ENCODE measurements at regions not wholly inside any gene's neighbourhood (a gene's known extent, or its start where the extent isn't known, plus 50 kb on each side); places are given as distances from the start of the nearest gene placed in this dataset.
A peak's percentile ranks its signal among the peaks of the same experiment; 100 is the strongest.

- no peak for DNase-seq (ENCODE audit: low read depth in 4 of 4, low spot score in 3 of 4)
Measured at GRCh38 chr3:73284472-73284871, 223.0 kb downstream of the EBLN2 start.

GRCh38 chr3:73291541-73291940 lies 230.1 kb downstream of the EBLN2 start:
- no peak for DNase-seq (ENCODE audit: low read depth in 4 of 4, low spot score in 3 of 4)

- peak in 1 of 4 donors; percentile 16 for DNase-seq (ENCODE audit: low read depth in 4 of 4, low spot score in 3 of 4)
Measured at GRCh38 chr3:73292220-73292619, 230.8 kb downstream of the EBLN2 start.

- DNase-seq (ENCODE audit: low read depth in 4 of 4, low spot score in 3 of 4) = no peak
Measured at GRCh38 chr3:73294537-73294936, 233.1 kb downstream of the EBLN2 start.

- DNase-seq (ENCODE audit: low read depth in 4 of 4, low spot score in 3 of 4) = no peak
Measured at GRCh38 chr3:73295876-73296635, 234.6 kb downstream of the EBLN2 start.

- no peak for DNase-seq (ENCODE audit: low read depth in 4 of 4, low spot score in 3 of 4)
Measured at GRCh38 chr3:73296859-73297258, 235.4 kb downstream of the EBLN2 start.

GRCh38 chr3:73298243-73299183 lies 237.1 kb downstream of the EBLN2 start:
- peak in 2 of 4 donors; percentile 14 to 20 for DNase-seq (ENCODE audit: low read depth in 4 of 4, low spot score in 3 of 4)

- DNase-seq (ENCODE audit: low read depth in 4 of 4, low spot score in 3 of 4) = no peak
Measured at GRCh38 chr3:73299184-73299691, 237.8 kb downstream of the EBLN2 start.

- no peak for DNase-seq (ENCODE audit: low read depth in 4 of 4, low spot score in 3 of 4)
Measured at GRCh38 chr3:73314151-73314951, 252.9 kb downstream of the EBLN2 start.

GRCh38 chr3:73315706-73316105 lies 254.2 kb downstream of the EBLN2 start:
- DNase-seq (ENCODE audit: low read depth in 4 of 4, low spot score in 3 of 4) = no peak

GRCh38 chr3:73319179-73319769 lies 257.8 kb downstream of the EBLN2 start:
- no peak for DNase-seq (ENCODE audit: low read depth in 4 of 4, low spot score in 3 of 4)

- DNase-seq (ENCODE audit: low read depth in 4 of 4, low spot score in 3 of 4) = no peak
Measured at GRCh38 chr3:73321286-73321999, 260.0 kb downstream of the EBLN2 start.

- peak in 3 of 4 donors; percentile 11 to 49 (median 29) for DNase-seq (ENCODE audit: low read depth in 4 of 4, low spot score in 3 of 4)
Measured at GRCh38 chr3:73324203-73325155, 263.0 kb downstream of the EBLN2 start.

GRCh38 chr3:73326396-73326795 lies 264.9 kb downstream of the EBLN2 start:
- DNase-seq (ENCODE audit: low read depth in 4 of 4, low spot score in 3 of 4) = no peak

- no peak for DNase-seq (ENCODE audit: low read depth in 4 of 4, low spot score in 3 of 4)
Measured at GRCh38 chr3:73327052-73327451, 265.6 kb downstream of the EBLN2 start.
